Kidney (tissue), 13 donors: ENCODE measurements at regions not wholly inside any gene's neighbourhood (a gene's known extent, or its start where the extent isn't known, plus 50 kb on each side); places are given as distances from the start of the nearest gene placed in this dataset.

Source experiments
- DNase-seq, 5 donors: peaks; one replicate each; pipeline ENCODE4 v3.0.0-alpha.2; 2013 to 2020
- FAIRE-seq: peaks from 2 replicates; lab custom pipeline; 2012; peaks lifted over from hg19 to GRCh38; lab: Jason Lieb, UNC
- H3K27ac ChIP-seq, 2 donors: one replicate each; pipeline ENCODE4 v1.7.0; 2013; ENCODE audit warnings: low read depth in 2 of 2, low read length in 2 of 2, inconsistent platforms in 1 of 2
- H3K27me3 ChIP-seq: one replicate; pipeline ENCODE4 v1.7.1; 2013; ENCODE audit warnings: low read length, inconsistent platforms; ENCODE audit not compliant: control insufficient read depth, insufficient read depth
- H3K36me3 ChIP-seq, 3 donors: one replicate each; pipeline versions ENCODE4 v1.7.0 to v1.7.1; 2013; ENCODE audit warnings: low read length in 3 of 3, control low read depth in 1 of 3, inconsistent platforms in 1 of 3; ENCODE audit not compliant: insufficient read depth in 3 of 3, control insufficient read depth in 2 of 3
- H3K4me1 ChIP-seq, 3 donors: one replicate each; pipeline versions ENCODE4 v1.7.0 to v1.7.1; 2013; ENCODE audit warnings: low read length in 3 of 3, inconsistent platforms in 1 of 3, low read depth in 1 of 3; ENCODE audit not compliant: control insufficient read depth in 2 of 3, insufficient read depth in 2 of 3
- H3K4me3 ChIP-seq, 3 donors: one replicate each; pipeline versions ENCODE4 v1.7.0 to v1.8.1; 2013; ENCODE audit warnings: low read length in 3 of 3, control low read depth in 1 of 3, inconsistent platforms in 1 of 3
- H3K9ac ChIP-seq, 3 donors: one replicate each; pipeline versions ENCODE4 v1.7.0 to v1.7.1; 2013; ENCODE audit warnings: low read length in 3 of 3, control low read depth in 1 of 3, inconsistent platforms in 1 of 3
- H3K9me3 ChIP-seq, 3 donors: one replicate each; pipeline versions ENCODE4 v1.7.0 to v1.7.1; 2013; ENCODE audit warnings: low read length in 3 of 3, control low read depth in 1 of 3, inconsistent platforms in 1 of 3; ENCODE audit not compliant: control insufficient read depth in 2 of 3, insufficient read depth in 1 of 3
- CTCF ChIP-seq: IDR thresholded peaks from 3 replicates; pipeline ENCODE4 v1.5.1; 2012; ENCODE audit warnings: mild to moderate bottlenecking, moderate library complexity, borderline replicate concordance; ENCODE audit not compliant: insufficient read depth; ENCODE audit errors: extremely low read depth
- intact Hi-C: fragments of 100-400 bp; cut with DNase I; formaldehyde crosslinking; loops from one replicate; pipeline ENCODE4 v1.11.1; 2022
- donor health status: control.
- donor health status: control.
- donor health status: control.
- donor health status: control.
- donor health status: control.
- donor health status: DM: yes; HTN: yes; CAD: no.
- donor health status: Normal renal cell carcinoma (clear cell type).

DNA sequence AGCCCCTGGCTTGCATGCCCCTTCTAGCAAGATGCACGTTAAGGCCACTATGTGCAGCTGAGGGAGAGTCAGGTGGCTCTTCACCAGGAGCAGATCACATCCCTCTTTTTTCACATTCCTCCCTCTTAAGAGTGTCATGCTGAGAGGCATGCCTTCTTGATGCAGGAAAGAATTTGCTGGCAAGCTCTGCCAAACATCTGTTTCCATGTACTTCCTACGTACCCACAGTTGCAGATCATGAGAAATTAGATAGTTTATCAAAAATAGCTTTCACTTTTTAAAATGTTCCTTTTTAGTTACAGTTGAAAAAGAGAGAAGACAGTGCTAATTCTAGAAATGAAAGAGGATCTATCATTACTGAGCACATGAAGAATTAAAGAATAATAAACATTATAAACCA is 79.7 kb upstream of the ZNF722 start:
- DNase-seq (no peak), FAIRE-seq (no peak)
- no peaks in the 10 kb centered on the region for H3K36me3 ChIP-seq

DNA sequence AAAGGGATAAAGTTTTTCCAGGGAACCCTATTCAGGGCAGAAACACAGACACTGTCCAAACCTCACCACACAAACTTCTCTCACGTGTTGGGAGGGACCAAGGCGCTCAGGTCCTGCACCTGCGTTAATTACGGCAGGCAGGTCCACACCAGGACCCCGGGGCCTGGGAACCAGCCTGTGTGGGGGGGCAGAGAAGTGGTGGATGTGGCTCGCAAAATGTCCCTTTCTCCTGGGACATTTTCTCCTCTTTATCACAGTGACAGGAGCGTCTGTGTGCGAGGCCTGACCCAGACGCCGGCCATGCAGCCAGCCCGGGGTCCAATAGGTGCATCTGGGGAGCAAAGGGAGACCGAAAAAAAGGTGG is 73.4 kb upstream of the ZNF722 start:
- H3K27me3 ChIP-seq = no peaks in the 10 kb centered on the region
- no peaks in the 10 kb centered on the region for H3K9me3 ChIP-seq
- H3K27ac ChIP-seq = peak overlapping the region in 1 of 2 donors; percentile 97
- intact Hi-C loops = no loop called here
- TF ChIP-seq CTCF = no peak
- no peaks in the 10 kb centered on the region for H3K36me3 ChIP-seq
- FAIRE-seq (no peak), DNase-seq (no peak)
- H3K9ac ChIP-seq = peak overlapping the region in 1 of 3 donors; percentile 61
- H3K4me3 ChIP-seq = peak overlapping the region in 2 of 3 donors; percentile 83 to 92
- peaks cover 0 to 5% (median 0%) of the 10 kb centered on the region in 3 donors for H3K4me1 ChIP-seq

More for the DNA sequence above, 79.7 kb upstream of the ZNF722 start:
- intact Hi-C loops = no loop called here
- Histone ChIP-seq H3K4me3 (no peak overlapping the region), H3K27ac (no peak overlapping the region), H3K4me1 (no peaks in the 10 kb centered on the region), H3K27me3 (no peaks in the 10 kb centered on the region), H3K9ac (no peak overlapping the region), H3K9me3 (no peaks in the 10 kb centered on the region)
- no peak for TF ChIP-seq CTCF

DNA sequence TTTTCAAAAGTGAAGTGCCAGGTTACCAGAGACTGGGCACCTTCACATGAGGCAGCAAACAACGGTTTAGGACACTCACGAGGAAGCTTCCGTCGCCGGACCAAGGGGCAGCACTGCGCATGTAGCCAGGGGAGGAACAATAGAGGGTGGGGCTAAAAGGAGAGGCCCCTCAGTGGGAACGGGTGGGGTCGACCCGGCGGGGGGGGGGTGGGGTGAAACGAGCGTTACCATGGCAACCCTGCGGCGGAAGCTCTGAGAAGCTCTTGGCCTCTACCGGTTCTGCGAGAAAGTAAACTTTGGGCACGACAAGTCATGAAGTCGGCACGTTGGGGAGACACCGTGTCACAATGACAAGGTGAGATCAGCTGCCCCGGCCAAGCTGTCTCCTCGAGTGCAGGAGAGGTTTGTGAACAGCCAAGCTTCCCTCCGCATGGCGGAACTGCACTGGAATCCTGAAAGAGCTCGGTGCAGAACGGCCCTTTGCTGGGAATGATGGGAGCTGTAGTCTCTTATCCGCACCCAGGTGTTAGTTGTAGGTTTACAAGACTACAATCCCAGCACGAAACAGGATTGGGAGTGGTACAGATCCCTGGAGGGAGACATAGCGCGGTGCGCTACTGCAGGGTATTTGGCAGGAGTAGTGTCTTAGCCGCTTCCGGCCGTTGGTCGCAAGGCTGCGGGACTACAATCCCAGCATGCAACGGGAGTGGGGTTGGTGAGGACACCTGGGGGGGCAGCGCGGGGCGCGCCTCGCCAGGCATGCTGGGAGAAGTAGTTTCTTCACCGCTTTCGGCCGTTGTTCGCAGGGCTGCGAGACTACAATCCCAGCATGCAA is 72.8 kb upstream of the ZNF722 start:
- Histone ChIP-seq H3K4me3 (peak overlapping the region; percentile 58 to 92 (median 83)), H3K9me3 (no peaks in the 10 kb centered on the region), H3K4me1 (peaks cover 0 to 5% (median 0%) of the 10 kb centered on the region in 3 donors), H3K36me3 (no peaks in the 10 kb centered on the region), H3K9ac (peak overlapping the region in 1 of 3 donors; percentile 67), H3K27ac (peak overlapping the region; percentile 92 to 97), H3K27me3 (no peaks in the 10 kb centered on the region)
- intact Hi-C loops = no loop called here
- FAIRE-seq = peak; percentile 78
- peak; percentile 38 to 97 (median 45) for DNase-seq
- no peak for TF ChIP-seq CTCF
